ENCODE measurements at regions not wholly inside any gene's neighbourhood (a gene's known extent, or its start where the extent isn't known, plus 50 kb on each side); places are given as distances from the start of the nearest gene placed in this dataset.
"Not testable (repeated sequence)": the region's sequence is repeated elsewhere in the genome, so short reads cannot be mapped to it uniquely, and the experiment has no call there.

- TF ChIP-seq EZH2 (IDR thresholded peaks at IDR 0.05; ENCODE audit: borderline replicate concordance, low read length) (no peak), CTCF (IDR thresholded peaks at IDR 0.05; ENCODE audit: low read length) (no peak)
- Histone ChIP-seq H3K36me3 (ENCODE audit: insufficient read depth, low read length) (no peaks in the 10 kb centered on the region), H3K9me3 (ENCODE audit: low read length) (no peaks in the 10 kb centered on the region), H3K27me3 (ENCODE audit: insufficient read depth, low read length) (no peaks in the 10 kb centered on the region), H3K9me2 (ENCODE audit: low read depth, low read length) (no peaks in the 10 kb centered on the region), H3K79me2 (ENCODE audit: insufficient read depth, low read length) (no peaks in the 10 kb centered on the region), H3F3A (ENCODE audit: insufficient read depth, low read length) (no peaks in the 10 kb centered on the region), H2AFZ (ENCODE audit: low read length) (no peak overlapping the region), H4K20me1 (ENCODE audit: insufficient read depth, low read length) (no peaks in the 10 kb centered on the region), H3K4me3 (ENCODE audit: low read depth, low read length, poor library complexity, severe bottlenecking) (no peak overlapping the region), H3K4me1 (ENCODE audit: insufficient read depth, low read length, severe bottlenecking) (no peaks in the 10 kb centered on the region), H3K9ac (ENCODE audit: low read length) (no peak overlapping the region), H3K27ac (ENCODE audit: low read depth, low read length, poor library complexity, severe bottlenecking) (no peak overlapping the region), H3K4me2 (ENCODE audit: low read length) (no peak overlapping the region)
Observed at GRCh38 chr13:85140192-85140591, 659.0 kb downstream of the SLITRK6 start.

DNA sequence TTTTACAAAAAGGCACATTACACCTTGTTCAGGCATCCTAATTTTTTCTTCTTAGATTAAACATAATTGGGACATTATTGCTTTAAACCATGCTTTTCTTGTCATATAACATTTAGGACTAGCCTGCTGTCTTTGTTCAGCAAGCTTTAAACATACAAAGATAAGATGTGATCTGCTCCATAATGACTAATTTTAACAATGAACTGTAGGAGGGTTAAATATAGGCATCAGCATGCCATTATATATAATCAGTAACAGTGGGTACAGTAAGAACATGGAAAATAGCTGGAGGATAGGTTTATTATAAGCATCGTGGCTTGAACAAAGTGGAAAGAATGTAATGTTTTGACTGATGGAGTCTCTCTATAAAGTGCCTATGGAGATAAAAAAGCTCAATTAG, 661.7 kb downstream of the SLITRK6 start:
- Histone ChIP-seq H3K36me3 (ENCODE audit: insufficient read depth, low read length) (no peaks in the 10 kb centered on the region), H3F3A (ENCODE audit: insufficient read depth, low read length) (no peaks in the 10 kb centered on the region), H3K4me2 (ENCODE audit: low read length) (no peak overlapping the region), H3K4me3 (ENCODE audit: low read depth, low read length, poor library complexity, severe bottlenecking) (no peak overlapping the region), H4K20me1 (ENCODE audit: insufficient read depth, low read length) (no peaks in the 10 kb centered on the region), H3K27ac (ENCODE audit: low read depth, low read length, poor library complexity, severe bottlenecking) (no peak overlapping the region), H3K9me2 (ENCODE audit: low read depth, low read length) (no peaks in the 10 kb centered on the region), H2AFZ (ENCODE audit: low read length) (no peak overlapping the region), H3K4me1 (ENCODE audit: insufficient read depth, low read length, severe bottlenecking) (no peaks in the 10 kb centered on the region), H3K27me3 (ENCODE audit: insufficient read depth, low read length) (no peaks in the 10 kb centered on the region), H3K79me2 (ENCODE audit: insufficient read depth, low read length) (no peaks in the 10 kb centered on the region), H3K9ac (ENCODE audit: low read length) (no peak overlapping the region), H3K9me3 (ENCODE audit: low read length) (no peaks in the 10 kb centered on the region)
- TF ChIP-seq EZH2 (IDR thresholded peaks at IDR 0.05; ENCODE audit: borderline replicate concordance, low read length) = no peak

- no peak overlapping the region for H3K4me2 ChIP-seq (ENCODE audit: low read length)
- no peak overlapping the region for H3K4me3 ChIP-seq (ENCODE audit: low read depth, low read length, poor library complexity, severe bottlenecking)
- no peaks in the 10 kb centered on the region for H3F3A ChIP-seq (ENCODE audit: insufficient read depth, low read length)
- H3K4me1 ChIP-seq (ENCODE audit: insufficient read depth, low read length, severe bottlenecking) = no peaks in the 10 kb centered on the region
- H3K27ac ChIP-seq (ENCODE audit: low read depth, low read length, poor library complexity, severe bottlenecking) = no peak overlapping the region
- no peaks in the 10 kb centered on the region for H3K36me3 ChIP-seq (ENCODE audit: insufficient read depth, low read length)
- no peaks in the 10 kb centered on the region for H3K9me2 ChIP-seq (ENCODE audit: low read depth, low read length)
- no peaks in the 10 kb centered on the region for H3K27me3 ChIP-seq (ENCODE audit: insufficient read depth, low read length)
- H2AFZ ChIP-seq (ENCODE audit: low read length) = no peak overlapping the region
- no peak for TF ChIP-seq EZH2 (IDR thresholded peaks at IDR 0.05; ENCODE audit: borderline replicate concordance, low read length)
- H3K9me3 ChIP-seq (ENCODE audit: low read length) = no peaks in the 10 kb centered on the region
- H3K9ac ChIP-seq (ENCODE audit: low read length) = no peak overlapping the region
- no peaks in the 10 kb centered on the region for H3K79me2 ChIP-seq (ENCODE audit: insufficient read depth, low read length)
- H4K20me1 ChIP-seq (ENCODE audit: insufficient read depth, low read length) = no peaks in the 10 kb centered on the region
Observed at GRCh38 chr13:85132986-85133385, 666.2 kb downstream of the SLITRK6 start.

DNA sequence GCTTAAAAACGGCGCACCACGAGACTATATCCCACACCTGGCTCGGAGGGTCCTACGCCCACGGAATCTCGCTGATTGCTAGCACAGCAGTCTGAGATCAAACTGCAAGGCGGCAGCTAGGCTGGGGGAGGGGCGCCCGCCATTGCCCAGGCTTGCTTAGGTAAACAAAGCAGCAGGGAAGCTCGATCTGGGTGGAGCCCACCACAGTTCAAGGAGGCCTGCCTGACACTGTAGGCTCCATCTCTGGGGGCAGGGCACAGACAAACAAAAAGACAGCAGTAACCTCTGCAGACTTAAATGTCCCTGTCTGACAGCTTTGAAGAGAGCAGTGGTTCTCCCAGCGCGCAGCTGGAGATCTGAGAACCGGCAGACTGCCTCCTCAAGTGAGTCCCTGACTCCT, 675.7 kb downstream of the SLITRK6 start:
- H3F3A ChIP-seq (ENCODE audit: insufficient read depth, low read length); H3K79me2 ChIP-seq (ENCODE audit: insufficient read depth, low read length); H3K4me2 ChIP-seq (ENCODE audit: low read length); H3K9me3 ChIP-seq (ENCODE audit: low read length); H3K9me2 ChIP-seq (ENCODE audit: low read depth, low read length); H3K27ac ChIP-seq (ENCODE audit: low read depth, low read length, poor library complexity, severe bottlenecking); H3K36me3 ChIP-seq (ENCODE audit: insufficient read depth, low read length); H3K4me1 ChIP-seq (ENCODE audit: insufficient read depth, low read length, severe bottlenecking); H3K4me3 ChIP-seq (ENCODE audit: low read depth, low read length, poor library complexity, severe bottlenecking); H3K9ac ChIP-seq (ENCODE audit: low read length); H3K27me3 ChIP-seq (ENCODE audit: insufficient read depth, low read length); H4K20me1 ChIP-seq (ENCODE audit: insufficient read depth, low read length); H2AFZ ChIP-seq (ENCODE audit: low read length): not testable (repeated sequence)

- Histone ChIP-seq H3K9me2 (ENCODE audit: low read depth, low read length) (no peaks in the 10 kb centered on the region), H3K9me3 (ENCODE audit: low read length) (no peaks in the 10 kb centered on the region), H3K27ac (ENCODE audit: low read depth, low read length, poor library complexity, severe bottlenecking) (no peak overlapping the region), H3K9ac (ENCODE audit: low read length) (no peak overlapping the region), H3K79me2 (ENCODE audit: insufficient read depth, low read length) (no peaks in the 10 kb centered on the region), H3K4me1 (ENCODE audit: insufficient read depth, low read length, severe bottlenecking) (no peaks in the 10 kb centered on the region), H3K4me3 (ENCODE audit: low read depth, low read length, poor library complexity, severe bottlenecking) (no peak overlapping the region), H4K20me1 (ENCODE audit: insufficient read depth, low read length) (no peaks in the 10 kb centered on the region), H3K4me2 (ENCODE audit: low read length) (no peak overlapping the region), H3K27me3 (ENCODE audit: insufficient read depth, low read length) (no peaks in the 10 kb centered on the region), H2AFZ (ENCODE audit: low read length) (no peak overlapping the region), H3K36me3 (ENCODE audit: insufficient read depth, low read length) (no peaks in the 10 kb centered on the region), H3F3A (ENCODE audit: insufficient read depth, low read length) (no peaks in the 10 kb centered on the region)
- TF ChIP-seq CTCF (IDR thresholded peaks at IDR 0.05; ENCODE audit: low read length) = no peak
- TF ChIP-seq EZH2 (IDR thresholded peaks at IDR 0.05; ENCODE audit: borderline replicate concordance, low read length) = no peak
Observed at GRCh38 chr13:85108356-85108755, 690.9 kb downstream of the SLITRK6 start.
